Heart left ventricle (tissue), 16 donors: ENCODE measurements at regions not wholly inside any gene's neighbourhood (a gene's known extent, or its start where the extent isn't known, plus 50 kb on each side); places are given as distances from the start of the nearest gene placed in this dataset.

Source experiments
- ATAC-seq, 4 donors: fragments of 200-7000 bp; cut with Tn5 transposase; one replicate each; pipeline ENCODE4 v1.9.1; 2020 to 2022; ENCODE audit warnings: moderate library complexity in 4 of 4, mild to moderate bottlenecking in 3 of 4, moderate number of reproducible peaks in 1 of 4
- DNase-seq, 5 donors: peaks; one replicate each; pipeline ENCODE4 v3.0.0-alpha.2; 2020
- H3K27ac ChIP-seq, 12 donors: fragments of 200-600 bp; sonication (generic) in 4 of 12; one replicate each; pipeline versions ENCODE4 v1.5.0 to v1.8.0; 2016 to 2022; ENCODE audit warnings: mild to moderate bottlenecking in 2 of 12
- H3K27me3 ChIP-seq, 9 donors: fragments of 200-600 bp; sonication (generic) in 2 of 9; one replicate each; pipeline versions ENCODE4 v1.5.1 to v1.8.0; 2016 to 2022; ENCODE audit warnings: mild to moderate bottlenecking in 3 of 9
- H3K36me3 ChIP-seq, 9 donors: fragments of 200-600 bp; sonication (generic) in 2 of 9; one replicate each; pipeline versions ENCODE4 v1.5.0 to v1.8.0; 2018 to 2022; ENCODE audit warnings: mild to moderate bottlenecking in 2 of 9
- H3K4me1 ChIP-seq, 12 donors: fragments of 200-600 bp; sonication (generic) in 4 of 12; one replicate each; pipeline versions ENCODE4 v1.5.0 to v1.8.0; 2016 to 2022; ENCODE audit warnings: mild to moderate bottlenecking in 3 of 12
- H3K4me3 ChIP-seq, 12 donors: fragments of 200-600 bp; sonication (generic) in 4 of 12; one replicate each; pipeline versions ENCODE4 v1.5.0 to v1.8.0; 2017 to 2022; ENCODE audit warnings: mild to moderate bottlenecking in 9 of 12, moderate library complexity in 4 of 12
- H3K9me3 ChIP-seq, 12 donors: fragments of 200-600 bp; sonication (generic) in 4 of 12; one replicate each; pipeline versions ENCODE4 v1.5.0 to v1.8.0; 2016 to 2022; ENCODE audit warnings: mild to moderate bottlenecking in 1 of 12
- CTCF ChIP-seq, 12 donors: fragments of 200-600 bp; sonication (generic) in 4 of 12; IDR thresholded peaks; one replicate each; pipeline versions ENCODE4 v1.5.0 to v1.8.0; 2018 to 2022; ENCODE audit warnings: antibody characterized with exemption in 12 of 12, mild to moderate bottlenecking in 5 of 12
- POLR2A ChIP-seq, 2 donors: fragments of 450-650 bp; IDR thresholded peaks; one replicate each; pipeline ENCODE4 v1.6.1; 2017; ENCODE audit warnings: antibody characterized with exemption in 2 of 2, mild to moderate bottlenecking in 2 of 2, moderate library complexity in 2 of 2
- WGBS, 4 donors: extraction: QIAGEN DNeasy Blood & Tissue Kit in 2 of 4; methylation state at CpG; one replicate each; pipeline versions ENCODE4 v1.1.5 to v1.1.7; 2013 to 2018; 5-methylcytosine and 5-hydroxymethylcytosine counted together
- intact Hi-C, 10 donors: fragments of 100-400 bp; cut with DNase I; formaldehyde crosslinking; loops; one replicate each; pipeline versions ENCODE4 v1.11.1 to v1.14.2; 2022
- donor health status: ischemic (EF 13 %, LVEDD 7.1; RV severe dilation, severe dysfunction).
- donor health status: healthy with polysubstance abuse.
- donor health status: DM: no; HTN: yes; CAD: no.
- donor health status: DM: no; HTN: no; CAD: no.
- donor health status: ischemic (EF 25% LVEDD 6.9; RV normal size, moderate dysfunction).
- donor health status: ischemic (EF 25% LVEDD 5.7; RV mildly dilated, moderate dysfunction).
- donor health status: healthy.
- donor health status: DM: yes; HTN: yes; CAD: no.
- donor health status: ischemic (EF 35%, LVEDD 5.7; RV mildly dilated, moderate dysfunction).
- donor health status: nonischemic (EF 11% LVEDD 7.7; RV severe dilation, severe dysfunction).
- donor health status: DM: yes; HTN: yes; CAD: no.
- donor health status: PGD.
- donor health status: ischemic (EF 29% LVEDD 5.4; RV normal size, mild dysfunction).
- donor health status: nonischemic (EF 23%, LVEDD 6.1; RV moderate dilation, normal function).

GRCh38 chr1:90314533-90314932, 319.6 kb downstream of the ZNF326 start:
- Histone ChIP-seq H3K4me3 (no peak overlapping the region), H3K9me3 (no peaks in the 10 kb centered on the region), H3K27me3 (no peaks in the 10 kb centered on the region), H3K4me1 (no peaks in the 10 kb centered on the region), H3K27ac (no peak overlapping the region), H3K36me3 (no peaks in the 10 kb centered on the region)
- intact Hi-C loops: no loop called here
- DNase-seq (no peak), ATAC-seq (no peak)
- WGBS, 4 donors: 73 to 93% (median 81%) methylated on average over 4 to 7 of the region's 7 CpGs
- TF ChIP-seq POLR2A (IDR thresholded peaks at IDR 0.05): no peak
- no peak for TF ChIP-seq CTCF (IDR thresholded peaks at IDR 0.05)

- 76 to 83% (median 81%) methylated on average over 3 of the region's 3 CpGs for WGBS, 4 donors
- H3K36me3 ChIP-seq: no peaks in the 10 kb centered on the region
- H3K27ac ChIP-seq: no peak overlapping the region
- H3K4me3 ChIP-seq: no peak overlapping the region
- H3K9me3 ChIP-seq: no peaks in the 10 kb centered on the region
- no peak for DNase-seq
- intact Hi-C loops: no loop called here
- TF ChIP-seq CTCF (IDR thresholded peaks at IDR 0.05) (no peak), POLR2A (IDR thresholded peaks at IDR 0.05) (no peak)
- H3K4me1 ChIP-seq: no peaks in the 10 kb centered on the region
- no peaks in the 10 kb centered on the region for H3K27me3 ChIP-seq
- ATAC-seq: no peak
Measured at GRCh38 chr1:90313778-90314177, 318.9 kb downstream of the ZNF326 start.

GRCh38 chr1:90309806-90310205, 314.9 kb downstream of the ZNF326 start:
- Histone ChIP-seq H3K36me3 (no peaks in the 10 kb centered on the region), H3K4me1 (no peaks in the 10 kb centered on the region), H3K27me3 (no peaks in the 10 kb centered on the region), H3K9me3 (peaks cover 0 to 15% (median 0%) of the 10 kb centered on the region in 12 donors), H3K4me3 (no peak overlapping the region), H3K27ac (no peak overlapping the region)
- 86 to 97% (median 91%) methylated on average over 5 of the region's 5 CpGs for WGBS, 4 donors
- intact Hi-C loops: no loop called here
- no peak for TF ChIP-seq CTCF (IDR thresholded peaks at IDR 0.05)
- DNase-seq (no peak), ATAC-seq (no peak)

- TF ChIP-seq POLR2A (IDR thresholded peaks at IDR 0.05) (no peak), CTCF (IDR thresholded peaks at IDR 0.05) (no peak)
- peaks cover 0 to 15% (median 0%) of the 10 kb centered on the region in 12 donors for H3K9me3 ChIP-seq
- DNase-seq: no peak
- intact Hi-C loops: no loop called here
- H3K27ac ChIP-seq: no peak overlapping the region
- no peaks in the 10 kb centered on the region for H3K27me3 ChIP-seq
- H3K4me1 ChIP-seq: no peaks in the 10 kb centered on the region
- ATAC-seq: no peak
- no peaks in the 10 kb centered on the region for H3K36me3 ChIP-seq
- H3K4me3 ChIP-seq: no peak overlapping the region
- 52 to 79% (median 71%) methylated on average over 1 of the region's 1 CpG for WGBS, 4 donors
Measured at GRCh38 chr1:90308421-90308820, 313.5 kb downstream of the ZNF326 start.
